Endometrial microvascular endothelial cells (primary cell): ENCODE measurements at regions not wholly inside any gene's neighbourhood (a gene's known extent, or its start where the extent isn't known, plus 50 kb on each side); places are given as distances from the start of the nearest gene placed in this dataset.

Experiments
- in situ Hi-C: cut with HindIII; loops from 2 replicates; pipeline ENCODE4 v1.10.0; 2017; ENCODE audit warnings: low sequenced_read_pairs, low pct_unique_long_range_greater_than_20kb; ENCODE audit errors: inconsistent ontology term

- in situ Hi-C loops: no loop called here
These were observed 113.1 kb downstream of the POLR2M start for GRCh38 chr15:57819646-57820045.

- in situ Hi-C loops: no loop called here
These were observed 113.6 kb downstream of the POLR2M start for GRCh38 chr15:57820119-57820518.

- in situ Hi-C loops: no loop called here
These were observed 115.3 kb downstream of the POLR2M start for GRCh38 chr15:57821826-57822225.

GRCh38 chr15:57823325-57823882, 116.9 kb downstream of the POLR2M start:
- in situ Hi-C loops: no loop called here

GRCh38 chr15:57824186-57824585, 117.7 kb downstream of the POLR2M start:
- in situ Hi-C loops: no loop called here

- in situ Hi-C loops: no loop called here
These were observed 120.5 kb downstream of the POLR2M start for GRCh38 chr15:57827021-57827420.

- in situ Hi-C loops: no loop called here
These were observed 121.5 kb downstream of the POLR2M start for GRCh38 chr15:57827971-57828370.

- in situ Hi-C loops: no loop called here
These were observed 125.7 kb downstream of the POLR2M start for GRCh38 chr15:57832183-57832582.

- in situ Hi-C loops: no loop called here
These were observed 128.6 kb downstream of the POLR2M start for GRCh38 chr15:57835119-57835518.

- in situ Hi-C loops: no loop called here
These were observed 142.8 kb downstream of the POLR2M start for GRCh38 chr15:57849317-57849716.

GRCh38 chr15:57854531-57854930, 148.0 kb downstream of the POLR2M start:
- in situ Hi-C loops: no loop called here

- in situ Hi-C loops: no loop called here
These were observed 151.4 kb downstream of the POLR2M start for GRCh38 chr15:57857871-57858270.

- in situ Hi-C loops: no loop called here
These were observed 152.7 kb downstream of the POLR2M start for GRCh38 chr15:57859130-57859685.

- in situ Hi-C loops: loop anchor here (10.0 kb wide), 1 partner anchor 214 kb away; no protein-coding TSS in a partner anchor
These were observed 154.6 kb downstream of the POLR2M start for GRCh38 chr15:57861034-57861638.

GRCh38 chr15:57861815-57862586, 155.5 kb downstream of the POLR2M start:
- in situ Hi-C loops: loop anchor here (10.0 kb wide), 1 partner anchor 213 kb away; no protein-coding TSS in a partner anchor

GRCh38 chr15:57862761-57863160, 156.2 kb downstream of the POLR2M start:
- in situ Hi-C loops: loop anchor here (10.0 kb wide), 1 partner anchor 212 kb away; no protein-coding TSS in a partner anchor

- in situ Hi-C loops: loop anchor here (10.0 kb wide), 1 partner anchor 210 kb away; no protein-coding TSS in a partner anchor
These were observed 158.8 kb downstream of the POLR2M start for GRCh38 chr15:57865294-57865693.

- in situ Hi-C loops: loop anchor here (10.0 kb wide), 1 partner anchor 209 kb away; no protein-coding TSS in a partner anchor
These were observed 159.7 kb downstream of the POLR2M start for GRCh38 chr15:57866149-57866736.
